ENCODE measurements at regions not wholly inside any gene's neighbourhood (a gene's known extent, or its start where the extent isn't known, plus 50 kb on each side); places are given as distances from the start of the nearest gene placed in this dataset.

GRCh38 chr13:105773241-105773640 lies 762.2 kb downstream of the EFNB2 start:
- no peaks in the 10 kb centered on the region for H3K27me3 ChIP-seq (ENCODE audit: control insufficient read depth, insufficient read depth, low read length)
- WGBS (ENCODE audit: insufficient coverage, insufficient read length) = no CpG with 5 or more reads among the region's 4 CpGs
- H3K4me3 ChIP-seq (ENCODE audit: low read length) = no peak overlapping the region
- no peak for DNase-seq (ENCODE audit: low read depth, low spot score)
- no peaks in the 10 kb centered on the region for H3K9me3 ChIP-seq (ENCODE audit: control insufficient read depth, insufficient read depth, low read length)
- H3K36me3 ChIP-seq (ENCODE audit: control insufficient read depth, insufficient read depth, low read length) = no peaks in the 10 kb centered on the region
- H3K4me1 ChIP-seq (ENCODE audit: control insufficient read depth, insufficient read depth, low read length) = no peaks in the 10 kb centered on the region
- no peak overlapping the region for H3K27ac ChIP-seq (ENCODE audit: low read length)

DNA sequence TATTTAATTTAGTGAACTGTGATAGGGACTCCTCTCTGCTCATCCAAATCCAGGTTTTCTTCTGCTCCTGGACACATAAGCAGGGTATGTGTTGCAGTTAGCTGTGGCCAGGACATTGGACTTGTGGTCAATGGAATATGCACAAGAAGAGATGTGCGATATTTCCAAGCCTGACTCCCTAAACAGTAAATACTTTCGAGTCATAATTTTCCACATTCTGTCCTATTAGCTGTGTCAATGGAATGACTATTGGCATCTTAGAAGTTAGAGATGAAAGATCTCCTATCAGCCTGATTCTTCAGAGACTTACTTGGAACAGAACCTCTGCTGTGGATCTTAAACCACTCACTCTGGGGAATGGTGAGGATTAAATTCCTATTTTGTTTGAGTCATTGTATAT lies 771.0 kb downstream of the EFNB2 start:
- H3K4me1 ChIP-seq (ENCODE audit: control insufficient read depth, insufficient read depth, low read length) = no peaks in the 10 kb centered on the region
- no peak for DNase-seq (ENCODE audit: low read depth, low spot score)
- H3K36me3 ChIP-seq (ENCODE audit: control insufficient read depth, insufficient read depth, low read length) = no peaks in the 10 kb centered on the region
- no CpG with 5 or more reads among the region's 2 CpGs for WGBS (ENCODE audit: insufficient coverage, insufficient read length)
- no peaks in the 10 kb centered on the region for H3K9me3 ChIP-seq (ENCODE audit: control insufficient read depth, insufficient read depth, low read length)
- no peaks in the 10 kb centered on the region for H3K27me3 ChIP-seq (ENCODE audit: control insufficient read depth, insufficient read depth, low read length)
- H3K27ac ChIP-seq (ENCODE audit: low read length) = no peak overlapping the region
- H3K4me3 ChIP-seq (ENCODE audit: low read length) = no peak overlapping the region

- H3K27me3 ChIP-seq (ENCODE audit: control insufficient read depth, insufficient read depth, low read length) = no peaks in the 10 kb centered on the region
- no peak overlapping the region for H3K4me3 ChIP-seq (ENCODE audit: low read length)
- WGBS (ENCODE audit: insufficient coverage, insufficient read length) = no CpG with 5 or more reads among the region's 2 CpGs
- no peaks in the 10 kb centered on the region for H3K4me1 ChIP-seq (ENCODE audit: control insufficient read depth, insufficient read depth, low read length)
- no peaks in the 10 kb centered on the region for H3K36me3 ChIP-seq (ENCODE audit: control insufficient read depth, insufficient read depth, low read length)
- H3K9me3 ChIP-seq (ENCODE audit: control insufficient read depth, insufficient read depth, low read length) = no peaks in the 10 kb centered on the region
- no peak overlapping the region for H3K27ac ChIP-seq (ENCODE audit: low read length)
- DNase-seq (ENCODE audit: low read depth, low spot score) = no peak
Observed at GRCh38 chr13:105763851-105764250, 771.6 kb downstream of the EFNB2 start.

- Histone ChIP-seq H3K4me3 (ENCODE audit: low read length) (no peak overlapping the region), H3K27me3 (ENCODE audit: control insufficient read depth, insufficient read depth, low read length) (no peaks in the 10 kb centered on the region), H3K27ac (ENCODE audit: low read length) (no peak overlapping the region), H3K9me3 (ENCODE audit: control insufficient read depth, insufficient read depth, low read length) (no peaks in the 10 kb centered on the region), H3K4me1 (ENCODE audit: control insufficient read depth, insufficient read depth, low read length) (no peaks in the 10 kb centered on the region), H3K36me3 (ENCODE audit: control insufficient read depth, insufficient read depth, low read length) (no peaks in the 10 kb centered on the region)
- WGBS (ENCODE audit: insufficient coverage, insufficient read length) = no CpG with 5 or more reads among the region's 4 CpGs
- DNase-seq (ENCODE audit: low read depth, low spot score) = no peak
Observed at GRCh38 chr13:105762096-105762495, 773.4 kb downstream of the EFNB2 start.

DNA sequence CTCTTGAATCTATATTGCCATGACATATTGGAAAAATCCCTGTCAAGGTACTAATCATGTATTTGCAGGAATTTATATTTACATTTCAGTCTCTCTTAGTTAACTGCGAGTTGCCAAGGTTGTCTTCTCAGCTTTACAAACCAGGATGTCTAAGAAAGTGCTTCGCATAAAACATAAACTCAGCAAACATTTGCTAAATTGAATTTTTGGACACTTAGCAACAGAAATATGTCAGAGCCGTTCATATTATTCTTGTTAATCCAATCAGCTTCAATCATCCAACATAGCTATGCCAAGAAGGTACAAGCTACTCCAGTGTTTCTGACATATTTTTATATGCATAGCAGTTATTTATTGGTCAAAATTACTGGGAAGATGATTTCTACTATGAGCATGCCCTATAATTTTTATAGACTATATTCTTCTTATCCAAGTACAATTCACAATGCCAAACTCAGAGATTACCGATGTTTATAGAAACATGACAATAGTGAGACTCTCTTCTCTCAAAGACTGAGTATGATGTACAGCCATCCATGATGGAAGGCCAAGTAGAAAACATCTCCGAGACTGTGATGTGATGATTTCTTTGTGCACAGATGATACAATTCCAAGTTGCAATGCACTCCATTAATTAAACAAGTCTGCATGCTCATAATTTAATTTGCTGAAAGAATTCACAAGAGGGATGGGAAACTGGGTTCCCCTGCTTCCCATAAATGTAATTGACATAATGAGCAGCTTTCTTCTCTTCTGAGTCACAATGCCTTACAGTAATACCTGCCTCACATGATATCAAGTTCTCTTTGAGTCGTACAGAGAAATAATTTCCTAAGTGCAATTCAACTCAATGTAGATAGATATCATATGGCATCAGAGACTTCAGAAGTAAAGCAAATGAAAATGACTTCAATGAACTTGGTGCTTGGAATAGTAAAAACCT lies 776.3 kb downstream of the EFNB2 start:
- Histone ChIP-seq H3K9me3 (ENCODE audit: control insufficient read depth, insufficient read depth, low read length) (no peaks in the 10 kb centered on the region), H3K4me1 (ENCODE audit: control insufficient read depth, insufficient read depth, low read length) (no peaks in the 10 kb centered on the region), H3K36me3 (ENCODE audit: control insufficient read depth, insufficient read depth, low read length) (no peaks in the 10 kb centered on the region), H3K27ac (ENCODE audit: low read length) (no peak overlapping the region), H3K4me3 (ENCODE audit: low read length) (no peak overlapping the region), H3K27me3 (ENCODE audit: control insufficient read depth, insufficient read depth, low read length) (no peaks in the 10 kb centered on the region)
- WGBS (ENCODE audit: insufficient coverage, insufficient read length) = no CpG with 5 or more reads among the region's 6 CpGs
- no peak for DNase-seq (ENCODE audit: low read depth, low spot score)

DNA sequence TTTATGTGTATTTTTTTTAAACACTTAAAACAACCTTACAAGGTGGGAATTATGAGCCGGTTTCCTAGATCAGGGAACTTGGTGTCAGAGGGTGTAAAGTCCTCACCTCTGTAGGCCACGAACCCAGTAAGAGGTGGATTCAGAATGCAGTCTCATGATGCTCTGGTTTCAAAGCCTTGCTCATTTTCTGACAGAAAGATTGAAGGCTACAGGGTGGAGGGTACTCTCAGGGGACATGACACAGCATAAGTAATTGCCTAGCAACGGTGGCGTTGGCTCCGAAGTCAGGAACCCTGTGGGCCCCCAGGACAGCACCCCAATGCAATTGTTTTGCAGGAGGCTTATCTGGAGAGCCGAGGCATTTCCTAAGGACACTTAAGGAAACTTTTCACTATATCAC lies 794.7 kb downstream of the EFNB2 start:
- no peak overlapping the region for H3K4me3 ChIP-seq (ENCODE audit: low read length)
- no CpG with 5 or more reads among the region's 6 CpGs for WGBS (ENCODE audit: insufficient coverage, insufficient read length)
- H3K4me1 ChIP-seq (ENCODE audit: control insufficient read depth, insufficient read depth, low read length) = no peaks in the 10 kb centered on the region
- H3K27me3 ChIP-seq (ENCODE audit: control insufficient read depth, insufficient read depth, low read length) = no peaks in the 10 kb centered on the region
- no peaks in the 10 kb centered on the region for H3K9me3 ChIP-seq (ENCODE audit: control insufficient read depth, insufficient read depth, low read length)
- H3K27ac ChIP-seq (ENCODE audit: low read length) = no peak overlapping the region
- no peaks in the 10 kb centered on the region for H3K36me3 ChIP-seq (ENCODE audit: control insufficient read depth, insufficient read depth, low read length)
- no peak for DNase-seq (ENCODE audit: low read depth, low spot score)

GRCh38 chr13:105737688-105738087 lies 797.8 kb downstream of the EFNB2 start:
- WGBS (ENCODE audit: insufficient coverage, insufficient read length) = no CpG with 5 or more reads among the region's 1 CpG
- Histone ChIP-seq H3K36me3 (ENCODE audit: control insufficient read depth, insufficient read depth, low read length) (no peaks in the 10 kb centered on the region), H3K9me3 (ENCODE audit: control insufficient read depth, insufficient read depth, low read length) (no peaks in the 10 kb centered on the region), H3K4me3 (ENCODE audit: low read length) (no peak overlapping the region), H3K4me1 (ENCODE audit: control insufficient read depth, insufficient read depth, low read length) (no peaks in the 10 kb centered on the region), H3K27me3 (ENCODE audit: control insufficient read depth, insufficient read depth, low read length) (no peaks in the 10 kb centered on the region), H3K27ac (ENCODE audit: low read length) (no peak overlapping the region)
- no peak for DNase-seq (ENCODE audit: low read depth, low spot score)

GRCh38 chr13:105735281-105735680 lies 800.2 kb downstream of the EFNB2 start:
- DNase-seq (ENCODE audit: low read depth, low spot score) = no peak
- Histone ChIP-seq H3K4me3 (ENCODE audit: low read length) (no peak overlapping the region), H3K27me3 (ENCODE audit: control insufficient read depth, insufficient read depth, low read length) (no peaks in the 10 kb centered on the region), H3K27ac (ENCODE audit: low read length) (no peak overlapping the region), H3K36me3 (ENCODE audit: control insufficient read depth, insufficient read depth, low read length) (no peaks in the 10 kb centered on the region), H3K9me3 (ENCODE audit: control insufficient read depth, insufficient read depth, low read length) (no peaks in the 10 kb centered on the region), H3K4me1 (ENCODE audit: control insufficient read depth, insufficient read depth, low read length) (no peaks in the 10 kb centered on the region)
- WGBS (ENCODE audit: insufficient coverage, insufficient read length) = no CpG with 5 or more reads among the region's 1 CpG

DNA sequence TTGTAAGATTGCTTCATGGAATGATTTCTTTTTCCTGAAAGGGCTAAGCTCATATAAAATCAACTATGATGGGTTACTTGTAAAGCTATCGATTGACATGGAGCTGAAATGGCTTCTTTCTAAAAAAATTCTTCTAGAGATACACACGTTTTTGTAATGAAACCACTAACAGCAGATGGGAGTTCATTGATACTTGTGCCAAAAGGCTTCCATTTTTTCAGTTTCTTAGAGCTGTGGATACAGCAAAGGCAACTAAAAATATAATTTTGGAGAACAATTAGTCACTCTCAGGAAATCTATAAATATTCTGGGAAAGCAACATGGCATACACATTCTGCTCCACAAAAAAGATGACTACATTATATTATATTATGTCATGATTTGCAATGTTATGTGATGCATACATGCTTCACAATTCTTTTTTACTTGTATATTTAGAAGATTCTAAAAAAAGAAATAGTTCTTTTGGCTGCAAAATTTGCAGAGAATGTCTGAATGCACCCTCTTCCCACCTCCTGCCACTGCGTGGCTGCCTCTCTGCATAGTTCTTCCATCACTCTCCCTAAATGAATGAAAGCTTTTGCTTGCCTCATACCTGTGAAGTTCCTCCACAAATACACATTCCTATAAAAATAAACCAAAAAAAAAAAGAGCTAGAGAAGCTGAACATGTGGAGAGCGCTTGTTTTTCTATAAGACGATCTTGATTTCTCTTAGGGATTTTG lies 802.5 kb downstream of the EFNB2 start:
- no peak for DNase-seq (ENCODE audit: low read depth, low spot score)
- no peaks in the 10 kb centered on the region for H3K9me3 ChIP-seq (ENCODE audit: control insufficient read depth, insufficient read depth, low read length)

GRCh38 chr13:105725887-105726286 lies 809.6 kb downstream of the EFNB2 start:
- Histone ChIP-seq H3K9me3 (ENCODE audit: control insufficient read depth, insufficient read depth, low read length) (no peaks in the 10 kb centered on the region), H3K4me1 (ENCODE audit: control insufficient read depth, insufficient read depth, low read length) (no peaks in the 10 kb centered on the region; the same call in 1 of the 2 replicates), H3K36me3 (ENCODE audit: control insufficient read depth, insufficient read depth, low read length) (no peaks in the 10 kb centered on the region), H3K27ac (ENCODE audit: low read length) (no peak overlapping the region), H3K27me3 (ENCODE audit: control insufficient read depth, insufficient read depth, low read length) (no peaks in the 10 kb centered on the region), H3K4me3 (ENCODE audit: low read length) (no peak overlapping the region)
- no peak for DNase-seq (ENCODE audit: low read depth, low spot score)
- no CpG with 5 or more reads among the region's 8 CpGs for WGBS (ENCODE audit: insufficient coverage, insufficient read length)

More for the DNA sequence above, 802.5 kb downstream of the EFNB2 start:
- H3K4me3 ChIP-seq (ENCODE audit: low read length) = no peak overlapping the region
- no peaks in the 10 kb centered on the region for H3K36me3 ChIP-seq (ENCODE audit: control insufficient read depth, insufficient read depth, low read length)
- no CpG with 5 or more reads among the region's 5 CpGs for WGBS (ENCODE audit: insufficient coverage, insufficient read length)
- no peaks in the 10 kb centered on the region for H3K27me3 ChIP-seq (ENCODE audit: control insufficient read depth, insufficient read depth, low read length)
- no peaks in the 10 kb centered on the region; the same call in 1 of the 2 replicates for H3K4me1 ChIP-seq (ENCODE audit: control insufficient read depth, insufficient read depth, low read length)
- no peak overlapping the region for H3K27ac ChIP-seq (ENCODE audit: low read length)

Data from iPS DF 6.9 (cell line).